ENCODE measurements at regions not wholly inside any gene's neighbourhood (a gene's known extent, or its start where the extent isn't known, plus 50 kb on each side); places are given as distances from the start of the nearest gene placed in this dataset.
"Not testable (repeated sequence)": the region's sequence is repeated elsewhere in the genome, so short reads cannot be mapped to it uniquely, and the experiment has no call there.

GRCh38 chr6:33507261-33507660 is 52.9 kb downstream of the ZBTB9 start:
- H3K4me1 ChIP-seq (ENCODE audit: low read depth), result no peaks in the 10 kb centered on the region
- no peak overlapping the region for H3K4me3 ChIP-seq
- ATAC-seq (no peak), DNase-seq (no peak)
- intact Hi-C loops (cut with DNase I, micrococcal nuclease), result no loop called here
- no peak for TF ChIP-seq CTCF (IDR thresholded peaks at IDR 0.05)
- H3K9me3 ChIP-seq, result no peaks in the 10 kb centered on the region
- no peaks in the 10 kb centered on the region for H3K36me3 ChIP-seq (ENCODE audit: low read depth)

GRCh38 chr6:33508935-33509926 is 54.9 kb downstream of the ZBTB9 start:
- ATAC-seq, result no peak
- Histone ChIP-seq H3K4me1 (ENCODE audit: low read depth) (no peaks in the 10 kb centered on the region), H3K4me3 (no peak overlapping the region), H3K9me3 (no peaks in the 10 kb centered on the region), H3K36me3 (ENCODE audit: low read depth) (no peaks in the 10 kb centered on the region)
- intact Hi-C loops (cut with DNase I, micrococcal nuclease), result no loop called here
- peak in 1 of 3 donors; percentile 4 for DNase-seq
- TF ChIP-seq CTCF (IDR thresholded peaks at IDR 0.05), result no peak

GRCh38 chr6:33513213-33513612 is 58.8 kb downstream of the ZBTB9 start:
- TF ChIP-seq CTCF (IDR thresholded peaks at IDR 0.05), result no peak
- no peaks in the 10 kb centered on the region for H3K9me3 ChIP-seq
- ATAC-seq, result no peak
- H3K4me1 ChIP-seq (ENCODE audit: low read depth), result no peaks in the 10 kb centered on the region
- DNase-seq, result no peak
- H3K36me3 ChIP-seq (ENCODE audit: low read depth), result no peaks in the 10 kb centered on the region
- intact Hi-C loops (cut with DNase I, micrococcal nuclease), result no loop called here
- no peak overlapping the region for H3K4me3 ChIP-seq

GRCh38 chr6:33516726-33517125 is 62.4 kb downstream of the ZBTB9 start:
- Histone ChIP-seq H3K4me3 (no peak overlapping the region), H3K4me1 (ENCODE audit: low read depth) (no peaks in the 10 kb centered on the region), H3K36me3 (ENCODE audit: low read depth) (no peaks in the 10 kb centered on the region), H3K9me3 (no peaks in the 10 kb centered on the region)
- DNase-seq (no peak), ATAC-seq (no peak)
- intact Hi-C loops (cut with DNase I, micrococcal nuclease), result no loop called here
- no peak for TF ChIP-seq CTCF (IDR thresholded peaks at IDR 0.05)

- ATAC-seq; H3K9me3 ChIP-seq; DNase-seq; H3K36me3 ChIP-seq (ENCODE audit: low read depth); intact Hi-C loops (cut with DNase I, micrococcal nuclease); H3K4me3 ChIP-seq; H3K4me1 ChIP-seq (ENCODE audit: low read depth): not testable (repeated sequence)
Observed at GRCh38 chr6:33520636-33521488, 59.2 kb downstream of the BAK1 start.

Measured in mucosa of descending colon (tissue), 3 donors.